ENCODE measurements at regions not wholly inside any gene's neighbourhood (a gene's known extent, or its start where the extent isn't known, plus 50 kb on each side); places are given as distances from the start of the nearest gene placed in this dataset.

DNA sequence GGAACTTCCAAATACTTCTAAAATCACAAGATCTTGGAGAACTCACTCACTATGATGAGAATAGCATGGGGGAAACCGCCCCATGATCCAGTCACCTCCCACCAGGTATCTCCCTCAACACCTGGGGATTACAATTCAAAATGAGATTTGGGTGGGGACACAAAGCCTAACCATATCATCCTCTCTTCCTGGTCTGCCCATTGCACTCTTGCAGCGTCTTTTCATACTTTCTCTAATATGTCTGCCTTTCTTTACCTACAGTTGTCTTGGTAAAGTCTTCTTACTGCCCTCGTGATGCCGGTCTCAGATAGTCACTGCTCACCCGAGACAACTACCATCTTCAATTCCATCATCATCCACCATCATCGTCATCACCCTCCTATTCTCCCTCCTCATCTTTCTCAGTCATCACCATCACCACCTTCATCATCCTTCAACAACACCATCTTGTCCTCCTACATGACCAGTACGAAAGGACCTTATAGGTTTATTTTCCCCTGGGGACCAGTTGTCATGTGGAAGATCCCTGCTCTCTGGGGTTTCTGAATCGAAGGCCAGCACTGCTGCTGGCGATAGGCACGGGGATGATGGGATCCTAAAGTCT lies 58.5 kb upstream of the CASZ1 start:
- Histone ChIP-seq H2AFZ (ENCODE audit: low read depth, low read length) (no peak overlapping the region), H3K4me3 (replicated peaks in 1 of 3; ENCODE audit: insufficient read depth in 1 of 3, low read depth in 1 of 3, low read length in 3 of 3) (no peak overlapping the region), H3K79me2 (ENCODE audit: control insufficient read depth, insufficient read depth, low read length) (no peaks in the 10 kb centered on the region), H3K27me3 (ENCODE audit: control insufficient read depth in 2 of 2, insufficient read depth in 2 of 2, low read length in 2 of 2) (no peaks in the 10 kb centered on the region), H3K4me1 (ENCODE audit: control insufficient read depth, extremely low read depth, insufficient read depth, low read length) (no peaks in the 10 kb centered on the region), H4K20me1 (replicated peaks; ENCODE audit: control insufficient read depth, extremely low read depth, insufficient read depth, low read length) (no peaks in the 10 kb centered on the region), H3K9me1 (replicated peaks; ENCODE audit: control insufficient read depth, extremely low read depth, insufficient read depth, low read length) (no peaks in the 10 kb centered on the region), H3K4me2 (ENCODE audit: insufficient read depth, low read length) (no peak overlapping the region), H3K9ac (replicated peaks; ENCODE audit: extremely low read depth, insufficient read depth, low read length) (no peak overlapping the region), H3K36me3 (ENCODE audit: control insufficient read depth in 2 of 2, extremely low read depth in 1 of 2, insufficient read depth in 2 of 2, low read length in 2 of 2) (no peaks in the 10 kb centered on the region), H3K27ac (ENCODE audit: insufficient read depth, low read depth, low read length) (no peak overlapping the region), H3K9me3 (replicated peaks; ENCODE audit: control insufficient read depth, insufficient read depth, low read length) (no peaks in the 10 kb centered on the region)
- intact Hi-C loops (cut with micrococcal nuclease): no loop called here
- ChIA-PET CTCF (no interaction called here), POLR2A (no interaction called here)
- no peak for TF ChIP-seq POLR2AphosphoS5 (IDR thresholded peaks at IDR 0.05; ENCODE audit: insufficient read depth, low read depth, low read length)
- no peak for TF ChIP-seq EZH2 (IDR thresholded peaks at IDR 0.05; ENCODE audit: borderline replicate concordance, low read depth, low read length, severe bottlenecking)
- TF ChIP-seq MYC (IDR thresholded peaks at IDR 0.05; ENCODE audit: low read depth, low read length): no peak
- no peak for TF ChIP-seq POLR2A (IDR thresholded peaks at IDR 0.05; ENCODE audit: low read depth, low read length)
- TF ChIP-seq, protein P1, sequence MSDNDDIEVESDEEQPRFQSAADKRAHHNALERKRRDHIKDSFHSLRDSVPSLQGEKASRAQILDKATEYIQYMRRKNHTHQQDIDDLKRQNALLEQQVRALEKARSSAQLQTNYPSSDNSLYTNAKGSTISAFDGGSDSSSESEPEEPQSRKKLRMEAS (IDR thresholded peaks at IDR 0.05; ENCODE audit: insufficient read depth, insufficient read length): no peak
- TF ChIP-seq GATA2 (IDR thresholded peaks at IDR 0.05; ENCODE audit: insufficient read depth, insufficient read length, low read depth, low read length): no peak
- TF ChIP-seq, protein P2, sequence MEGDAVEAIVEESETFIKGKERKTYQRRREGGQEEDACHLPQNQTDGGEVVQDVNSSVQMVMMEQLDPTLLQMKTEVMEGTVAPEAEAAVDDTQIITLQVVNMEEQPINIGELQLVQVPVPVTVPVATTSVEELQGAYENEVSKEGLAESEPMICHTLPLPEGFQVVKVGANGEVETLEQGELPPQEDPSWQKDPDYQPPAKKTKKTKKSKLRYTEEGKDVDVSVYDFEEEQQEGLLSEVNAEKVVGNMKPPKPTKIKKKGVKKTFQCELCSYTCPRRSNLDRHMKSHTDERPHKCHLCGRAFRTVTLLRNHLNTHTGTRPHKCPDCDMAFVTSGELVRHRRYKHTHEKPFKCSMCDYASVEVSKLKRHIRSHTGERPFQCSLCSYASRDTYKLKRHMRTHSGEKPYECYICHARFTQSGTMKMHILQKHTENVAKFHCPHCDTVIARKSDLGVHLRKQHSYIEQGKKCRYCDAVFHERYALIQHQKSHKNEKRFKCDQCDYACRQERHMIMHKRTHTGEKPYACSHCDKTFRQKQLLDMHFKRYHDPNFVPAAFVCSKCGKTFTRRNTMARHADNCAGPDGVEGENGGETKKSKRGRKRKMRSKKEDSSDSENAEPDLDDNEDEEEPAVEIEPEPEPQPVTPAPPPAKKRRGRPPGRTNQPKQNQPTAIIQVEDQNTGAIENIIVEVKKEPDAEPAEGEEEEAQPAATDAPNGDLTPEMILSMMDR (IDR thresholded peaks at IDR 0.05; ENCODE audit: extremely low read depth in 1 of 2, insufficient read depth in 1 of 2, low read depth in 1 of 2, low read length in 2 of 2): no peak
- no peak for TF ChIP-seq FOS (IDR thresholded peaks at IDR 0.05; ENCODE audit: borderline replicate concordance, insufficient read depth, low read length)
- TF ChIP-seq JUN (IDR thresholded peaks at IDR 0.05; ENCODE audit: borderline replicate concordance, insufficient read depth, insufficient read length, low read depth): no peak
- no TSS peak for BruUV-seq (replicated peaks)
- no peak for FAIRE-seq
- no peak for DNase-seq (ENCODE audit: low read depth, low spot score)
- dilution Hi-C loops (cut with MboI; ENCODE audit: extremely low pct_ligation_motif_present, low sequenced_read_pairs): no loop called here
